ENCODE measurements at regions not wholly inside any gene's neighbourhood (a gene's known extent, or its start where the extent isn't known, plus 50 kb on each side); places are given as distances from the start of the nearest gene placed in this dataset.

- DNase-seq (ENCODE audit: low read depth), result no peak
Observed at GRCh38 chr18:75801178-75801577, 373.7 kb upstream of the SMIM21 start.

GRCh38 chr18:75800331-75800648, 372.8 kb upstream of the SMIM21 start:
- no peak for DNase-seq (ENCODE audit: low read depth)

GRCh38 chr18:75799449-75800330, 372.2 kb upstream of the SMIM21 start:
- DNase-seq (ENCODE audit: low read depth), result no peak

GRCh38 chr18:75797046-75797445, 369.5 kb upstream of the SMIM21 start:
- DNase-seq (ENCODE audit: low read depth), result no peak

- DNase-seq (ENCODE audit: low read depth), result no peak
Observed at GRCh38 chr18:75790796-75791195, 363.3 kb upstream of the SMIM21 start.

- DNase-seq (ENCODE audit: low read depth), result no peak
Observed at GRCh38 chr18:75790111-75790510, 362.6 kb upstream of the SMIM21 start.

GRCh38 chr18:75785834-75786233, 358.3 kb upstream of the SMIM21 start:
- no peak for DNase-seq (ENCODE audit: low read depth)

- DNase-seq (ENCODE audit: low read depth), result no peak
Observed at GRCh38 chr18:75785206-75785605, 357.7 kb upstream of the SMIM21 start.

- DNase-seq (ENCODE audit: low read depth), result no peak
Observed at GRCh38 chr18:75784390-75784789, 356.9 kb upstream of the SMIM21 start.

GRCh38 chr18:75783566-75784281, 356.2 kb upstream of the SMIM21 start:
- DNase-seq (ENCODE audit: low read depth), result no peak

GRCh38 chr18:75782826-75783225, 355.3 kb upstream of the SMIM21 start:
- no peak for DNase-seq (ENCODE audit: low read depth)

GRCh38 chr18:75782204-75782603, 354.7 kb upstream of the SMIM21 start:
- DNase-seq (ENCODE audit: low read depth), result no peak

- no peak for DNase-seq (ENCODE audit: low read depth)
Observed at GRCh38 chr18:75779910-75780309, 352.4 kb upstream of the SMIM21 start.

GRCh38 chr18:75779450-75779849, 351.9 kb upstream of the SMIM21 start:
- no peak for DNase-seq (ENCODE audit: low read depth)

GRCh38 chr18:75777630-75778029, 350.1 kb upstream of the SMIM21 start:
- no peak for DNase-seq (ENCODE audit: low read depth)

- DNase-seq (ENCODE audit: low read depth), result no peak
Observed at GRCh38 chr18:75775121-75775520, 347.6 kb upstream of the SMIM21 start.

GRCh38 chr18:75773618-75774017, 346.1 kb upstream of the SMIM21 start:
- DNase-seq (ENCODE audit: low read depth), result no peak

- no peak for DNase-seq (ENCODE audit: low read depth)
Observed at GRCh38 chr18:75762758-75763157, 335.3 kb upstream of the SMIM21 start.

- DNase-seq (ENCODE audit: low read depth), result no peak
Observed at GRCh38 chr18:75760208-75760607, 332.7 kb upstream of the SMIM21 start.

- no peak for DNase-seq (ENCODE audit: low read depth)
Observed at GRCh38 chr18:75757951-75758350, 330.4 kb upstream of the SMIM21 start.

- DNase-seq (ENCODE audit: low read depth), result no peak
Observed at GRCh38 chr18:75754433-75754832, 326.9 kb upstream of the SMIM21 start.

GRCh38 chr18:75753753-75754152, 326.2 kb upstream of the SMIM21 start:
- DNase-seq (ENCODE audit: low read depth), result no peak

GRCh38 chr18:75752740-75753263, 325.3 kb upstream of the SMIM21 start:
- DNase-seq (ENCODE audit: low read depth), result no peak
